K562 (cell line): ENCODE measurements at regions not wholly inside any gene's neighbourhood (a gene's known extent, or its start where the extent isn't known, plus 50 kb on each side); places are given as distances from the start of the nearest gene placed in this dataset.

ENCODE experiments used
- ARID1B ChIP-seq: fragments of 450-650 bp; IDR thresholded peaks from 2 replicates; pipeline ENCODE4 v1.6.1; 2016; ENCODE audit warnings: antibody characterized with exemption, mild to moderate bottlenecking, inconsistent platforms
- EP300 ChIP-seq: IDR thresholded peaks from 2 replicates; pipeline ENCODE4 v1.6.1; 2012; ENCODE audit warnings: low read length, improper control_type of control experiment
- FOXK1 ChIP-seq: sonication (generic); formaldehyde crosslinking; IDR thresholded peaks from 2 replicates; pipeline ENCODE4 v1.8.0; 2022; ENCODE audit warnings: missing genetic modification reagents, mild to moderate bottlenecking, borderline replicate concordance
- JUND ChIP-seq, 2 experiments: IDR thresholded peaks; 2 replicates in 1 of 2; 3 replicates in 1 of 2; pipeline ENCODE4 v1.6.1; 2011; ENCODE audit warnings: borderline replicate concordance in 2 of 2, low read depth in 2 of 2, low read length in 2 of 2, improper control_type of control experiment in 1 of 2, missing biosample characterization in 1 of 2, missing genetic modification characterization in 1 of 2, missing genetic modification reagents in 1 of 2
- MXI1 ChIP-seq: IDR thresholded peaks from 2 replicates; pipeline ENCODE4 v1.6.1; 2011; ENCODE audit warnings: low read depth, mild to moderate bottlenecking, improper control_type of control experiment, low read length
- PCBP1 ChIP-seq: fragments of 200-400 bp; formaldehyde crosslinking; IDR thresholded peaks from 2 replicates; pipeline ENCODE4 v1.6.1; 2018; ENCODE audit warnings: mild to moderate bottlenecking, low read depth, low read length; ENCODE audit not compliant: poor library complexity, severe bottlenecking
- POLR2A ChIP-seq: fragments of 450-650 bp; conservative IDR thresholded peaks from 2 replicates; pipeline ENCODE4 v1.6.1; 2016
- TEAD1 ChIP-seq, 2 experiments: fragments of 450-650 bp in 1 of 2; sonication (generic) in 1 of 2; formaldehyde crosslinking; IDR thresholded peaks; 2 replicates each; pipeline versions ENCODE4 v1.4.0 to v1.8.0; 2020 to 2022; ENCODE audit warnings: mild to moderate bottlenecking in 2 of 2, missing genetic modification reagents in 1 of 2
- TF ChIP-seq, protein P1 (sequence below), 3 experiments: IDR thresholded peaks in 2 of 3; conservative IDR thresholded peaks in 1 of 3; 2 replicates each; pipeline ENCODE4 v1.5.1; 2011 to 2012; ENCODE audit warnings: low read length in 3 of 3, mild to moderate bottlenecking in 3 of 3, control low read depth in 2 of 3, improper control_type of control experiment in 1 of 3, inconsistent platforms in 1 of 3, low read depth in 1 of 3, mixed read lengths in 1 of 3, moderate library complexity in 1 of 3; ENCODE audit not compliant: insufficient read depth in 2 of 3
- TF ChIP-seq, protein P2 (sequence below): fragments of 250-450 bp; sonication (Bioruptor Pico); IDR thresholded peaks from 2 replicates; pipeline ENCODE4 v1.5.0; 2021; ENCODE audit warnings: mild to moderate bottlenecking, borderline replicate concordance
- TF ChIP-seq, protein P3 (sequence below): sonication (generic); formaldehyde crosslinking; IDR thresholded peaks from 2 replicates; pipeline ENCODE4 v1.9.0; 2022; ENCODE audit warnings: mild to moderate bottlenecking, missing genetic modification reagents

DNA sequence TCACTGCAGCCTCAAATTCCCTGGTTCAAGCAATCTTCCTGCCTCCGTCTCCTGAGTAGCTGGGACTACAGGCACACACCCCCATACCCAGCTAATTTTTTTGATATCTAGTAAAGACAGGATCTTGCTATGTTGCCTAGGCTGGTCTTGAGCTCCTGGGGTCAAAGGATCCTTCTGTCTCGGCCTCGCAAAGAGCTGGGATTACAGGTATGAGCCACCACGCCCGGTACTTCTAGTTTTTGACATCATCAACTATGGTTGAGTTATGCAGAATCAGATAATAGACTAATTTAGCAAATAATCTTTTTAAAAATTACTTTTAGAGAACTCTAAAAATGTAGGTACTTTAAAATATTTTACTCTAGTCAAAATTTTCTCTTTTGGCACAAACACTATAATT is 166.2 kb downstream of the SOX4 start:
- TF ChIP-seq TEAD1 (CRISPR knock-in tag; IDR thresholded peaks at IDR 0.05): no peak
- TF ChIP-seq PCBP1: no peak
- TF ChIP-seq, protein P1, sequence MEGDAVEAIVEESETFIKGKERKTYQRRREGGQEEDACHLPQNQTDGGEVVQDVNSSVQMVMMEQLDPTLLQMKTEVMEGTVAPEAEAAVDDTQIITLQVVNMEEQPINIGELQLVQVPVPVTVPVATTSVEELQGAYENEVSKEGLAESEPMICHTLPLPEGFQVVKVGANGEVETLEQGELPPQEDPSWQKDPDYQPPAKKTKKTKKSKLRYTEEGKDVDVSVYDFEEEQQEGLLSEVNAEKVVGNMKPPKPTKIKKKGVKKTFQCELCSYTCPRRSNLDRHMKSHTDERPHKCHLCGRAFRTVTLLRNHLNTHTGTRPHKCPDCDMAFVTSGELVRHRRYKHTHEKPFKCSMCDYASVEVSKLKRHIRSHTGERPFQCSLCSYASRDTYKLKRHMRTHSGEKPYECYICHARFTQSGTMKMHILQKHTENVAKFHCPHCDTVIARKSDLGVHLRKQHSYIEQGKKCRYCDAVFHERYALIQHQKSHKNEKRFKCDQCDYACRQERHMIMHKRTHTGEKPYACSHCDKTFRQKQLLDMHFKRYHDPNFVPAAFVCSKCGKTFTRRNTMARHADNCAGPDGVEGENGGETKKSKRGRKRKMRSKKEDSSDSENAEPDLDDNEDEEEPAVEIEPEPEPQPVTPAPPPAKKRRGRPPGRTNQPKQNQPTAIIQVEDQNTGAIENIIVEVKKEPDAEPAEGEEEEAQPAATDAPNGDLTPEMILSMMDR (IDR thresholded peaks at IDR 0.05 in 2 of 3, conservative IDR thresholded peaks at IDR 0.05 in 1 of 3; ENCODE audit: insufficient read depth in 2 of 3, low read depth in 1 of 3, low read length in 3 of 3): no peak
- no peak for TF ChIP-seq FOXK1
- TF ChIP-seq, protein P2, sequence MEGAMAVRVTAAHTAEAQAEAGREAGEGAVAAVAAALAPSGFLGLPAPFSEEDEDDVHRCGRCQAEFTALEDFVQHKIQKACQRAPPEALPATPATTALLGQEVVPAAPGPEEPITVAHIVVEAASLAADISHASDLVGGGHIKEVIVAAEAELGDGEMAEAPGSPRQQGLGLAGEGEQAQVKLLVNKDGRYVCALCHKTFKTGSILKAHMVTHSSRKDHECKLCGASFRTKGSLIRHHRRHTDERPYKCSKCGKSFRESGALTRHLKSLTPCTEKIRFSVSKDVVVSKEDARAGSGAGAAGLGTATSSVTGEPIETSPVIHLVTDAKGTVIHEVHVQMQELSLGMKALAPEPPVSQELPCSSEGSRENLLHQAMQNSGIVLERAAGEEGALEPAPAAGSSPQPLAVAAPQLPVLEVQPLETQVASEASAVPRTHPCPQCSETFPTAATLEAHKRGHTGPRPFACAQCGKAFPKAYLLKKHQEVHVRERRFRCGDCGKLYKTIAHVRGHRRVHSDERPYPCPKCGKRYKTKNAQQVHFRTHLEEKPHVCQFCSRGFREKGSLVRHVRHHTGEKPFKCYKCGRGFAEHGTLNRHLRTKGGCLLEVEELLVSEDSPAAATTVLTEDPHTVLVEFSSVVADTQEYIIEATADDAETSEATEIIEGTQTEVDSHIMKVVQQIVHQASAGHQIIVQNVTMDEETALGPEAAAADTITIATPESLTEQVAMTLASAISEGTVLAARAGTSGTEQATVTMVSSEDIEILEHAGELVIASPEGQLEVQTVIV (CRISPR knock-in tag): no peak
- TF ChIP-seq EP300: no peak
- no peak for TF ChIP-seq MXI1
- TF ChIP-seq JUND (IDR thresholded peaks at IDR 0.05; ENCODE audit: borderline replicate concordance, low read depth, low read length): no peak
- no peak for TF ChIP-seq JUND (tag; IDR thresholded peaks at IDR 0.05; ENCODE audit: borderline replicate concordance, low read depth, low read length)
- TF ChIP-seq, protein P3, sequence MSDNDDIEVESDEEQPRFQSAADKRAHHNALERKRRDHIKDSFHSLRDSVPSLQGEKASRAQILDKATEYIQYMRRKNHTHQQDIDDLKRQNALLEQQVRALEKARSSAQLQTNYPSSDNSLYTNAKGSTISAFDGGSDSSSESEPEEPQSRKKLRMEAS (CRISPR knock-in tag): no peak
- no peak for TF ChIP-seq POLR2A
- no peak for TF ChIP-seq ARID1B
